Astrocyte (in vitro differentiated cells and primary cell): ENCODE measurements at regions not wholly inside any gene's neighbourhood (a gene's known extent, or its start where the extent isn't known, plus 50 kb on each side); places are given as distances from the start of the nearest gene placed in this dataset.

Experiments used
- DNase-seq: peaks from one replicate; pipeline ENCODE4 v3.0.0-alpha.2; 2010; ENCODE audit warnings: low read depth
- FAIRE-seq: peaks from 2 replicates; lab custom pipeline; 2011; peaks lifted over from hg19 to GRCh38; lab: Jason Lieb, UNC
- H2AFZ ChIP-seq: 2 replicates; pipeline ENCODE4 v1.6.0; 2012; ENCODE audit warnings: low read depth, low read length, inconsistent platforms
- H3K27ac ChIP-seq: 2 replicates; pipeline ENCODE4 v1.5.1; 2011; ENCODE audit warnings: low read depth, low read length, inconsistent platforms
- H3K27me3 ChIP-seq: 2 replicates; pipeline ENCODE4 v1.6.0; 2011; ENCODE audit warnings: low read length, inconsistent platforms; ENCODE audit not compliant: insufficient read depth
- H3K36me3 ChIP-seq: 2 replicates; pipeline ENCODE4 v1.5.1; 2011; ENCODE audit warnings: low read length, inconsistent platforms; ENCODE audit not compliant: insufficient read depth
- H3K4me1 ChIP-seq: 2 replicates; pipeline ENCODE4 v1.5.1; 2011; ENCODE audit warnings: low read length, inconsistent platforms; ENCODE audit not compliant: insufficient read depth
- H3K4me2 ChIP-seq: 2 replicates; pipeline ENCODE4 v1.6.0; 2012; ENCODE audit warnings: low read length, inconsistent platforms
- H3K4me3 ChIP-seq: 2 replicates; pipeline ENCODE4 v1.5.1; 2011; ENCODE audit warnings: low read depth, mild to moderate bottlenecking, low read length, inconsistent platforms; ENCODE audit not compliant: insufficient read depth
- H3K79me2 ChIP-seq: 2 replicates; pipeline ENCODE4 v1.6.0; 2012; ENCODE audit warnings: mild to moderate bottlenecking, low read length, inconsistent platforms; ENCODE audit not compliant: insufficient read depth
- H3K9ac ChIP-seq: 2 replicates; pipeline ENCODE4 v1.6.0; 2012; ENCODE audit warnings: mild to moderate bottlenecking, low read length, inconsistent platforms
- H3K9me3 ChIP-seq: 2 replicates; pipeline ENCODE4 v1.5.1; 2012; ENCODE audit warnings: low read depth, mild to moderate bottlenecking, low read length, inconsistent platforms; ENCODE audit not compliant: insufficient read depth
- H4K20me1 ChIP-seq: 2 replicates; pipeline ENCODE4 v1.6.0; 2012; ENCODE audit warnings: low read length, inconsistent platforms; ENCODE audit not compliant: insufficient read depth
- H3K27ac Mint-ChIP-seq: one replicate; pipeline ENCODE4 v1.8.0; 2021; ENCODE audit warnings: mild to moderate bottlenecking, mixed read lengths; ENCODE audit not compliant: unreplicated experiment
- H3K27me3 Mint-ChIP-seq: one replicate; pipeline ENCODE4 v1.8.0; 2021; ENCODE audit warnings: low read depth, mixed read lengths; ENCODE audit not compliant: unreplicated experiment
- H3K36me3 Mint-ChIP-seq: one replicate; pipeline ENCODE4 v1.8.0; 2021; ENCODE audit warnings: low read depth, mixed read lengths; ENCODE audit not compliant: unreplicated experiment
- H3K4me1 Mint-ChIP-seq: one replicate; pipeline ENCODE4 v1.8.0; 2021; ENCODE audit warnings: low read depth, mixed read lengths; ENCODE audit not compliant: unreplicated experiment
- H3K4me3 Mint-ChIP-seq: one replicate; pipeline ENCODE4 v1.8.0; 2021; ENCODE audit warnings: mild to moderate bottlenecking, moderate library complexity, mixed read lengths; ENCODE audit not compliant: unreplicated experiment
- H3K9me3 Mint-ChIP-seq: one replicate; pipeline ENCODE4 v1.8.0; 2021; ENCODE audit warnings: mild to moderate bottlenecking, mixed read lengths; ENCODE audit not compliant: unreplicated experiment
- EZH2 ChIP-seq: IDR thresholded peaks from 2 replicates; pipeline ENCODE4 v1.6.1; 2012; ENCODE audit warnings: mild to moderate bottlenecking, low read length, inconsistent platforms; ENCODE audit not compliant: insufficient read depth
- TF ChIP-seq, protein P1 (sequence below): IDR thresholded peaks from 2 replicates; pipeline ENCODE4 v1.5.1; 2011; ENCODE audit warnings: low read depth, mild to moderate bottlenecking, inconsistent platforms, low read length, moderate library complexity; ENCODE audit not compliant: insufficient read depth

DNA sequence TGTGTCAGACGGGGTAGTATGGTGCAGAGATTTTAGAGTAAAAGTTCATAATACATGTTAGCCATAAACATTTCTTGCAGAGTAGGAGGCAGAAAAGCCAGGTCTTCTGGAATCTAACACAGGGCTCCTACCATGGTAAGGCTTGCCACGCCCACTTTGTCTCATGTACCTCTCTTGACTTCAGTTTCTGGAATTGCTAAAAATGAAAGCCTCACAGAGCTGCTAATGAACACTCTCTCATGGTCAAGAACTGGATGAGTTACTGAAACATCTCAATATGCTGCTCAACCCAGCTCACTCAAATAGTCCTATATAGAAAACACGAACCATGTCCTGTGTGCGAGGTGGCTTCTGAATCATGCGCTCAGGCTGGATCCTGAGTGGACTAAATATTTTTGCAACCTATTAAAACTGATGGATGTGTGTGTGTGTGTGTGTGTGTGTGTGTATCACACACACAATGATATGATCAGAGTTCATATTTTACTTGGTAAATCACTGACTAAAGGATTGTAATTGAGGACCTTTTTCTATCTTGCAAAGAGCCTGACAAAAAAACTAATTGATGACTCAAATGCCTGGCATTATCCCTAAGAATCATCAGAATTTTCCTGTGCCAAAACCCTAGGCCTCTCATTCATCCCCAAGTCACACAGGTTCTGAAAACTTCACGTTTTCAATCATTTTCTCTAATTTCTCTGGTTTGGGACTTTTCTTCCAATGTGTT lies 1306.6 kb downstream of the XPNPEP1 start:
- H2AFZ ChIP-seq = no peak overlapping the region
- H3K27ac Mint-ChIP-seq = no peak overlapping the region
- FAIRE-seq (no peak), DNase-seq (no peak)
- H3K4me3 Mint-ChIP-seq = no peak overlapping the region
- no peaks in the 10 kb centered on the region for H3K4me1 ChIP-seq
- H3K9me3 Mint-ChIP-seq = no peaks in the 10 kb centered on the region
- no peaks in the 10 kb centered on the region for H4K20me1 ChIP-seq
- no peaks in the 10 kb centered on the region for H3K9me3 ChIP-seq
- no peaks in the 10 kb centered on the region for H3K36me3 ChIP-seq
- peaks cover 4% of the 10 kb centered on the region for H3K4me1 Mint-ChIP-seq
- no peaks in the 10 kb centered on the region for H3K36me3 Mint-ChIP-seq
- H3K27me3 ChIP-seq = no peaks in the 10 kb centered on the region
- no peak overlapping the region for H3K27ac ChIP-seq
- H3K79me2 ChIP-seq = no peaks in the 10 kb centered on the region
- no peak overlapping the region for H3K9ac ChIP-seq
- no peaks in the 10 kb centered on the region for H3K27me3 Mint-ChIP-seq
- no peak overlapping the region for H3K4me3 ChIP-seq
- no peak overlapping the region for H3K4me2 ChIP-seq
- no peak for TF ChIP-seq EZH2
- TF ChIP-seq, protein P1, sequence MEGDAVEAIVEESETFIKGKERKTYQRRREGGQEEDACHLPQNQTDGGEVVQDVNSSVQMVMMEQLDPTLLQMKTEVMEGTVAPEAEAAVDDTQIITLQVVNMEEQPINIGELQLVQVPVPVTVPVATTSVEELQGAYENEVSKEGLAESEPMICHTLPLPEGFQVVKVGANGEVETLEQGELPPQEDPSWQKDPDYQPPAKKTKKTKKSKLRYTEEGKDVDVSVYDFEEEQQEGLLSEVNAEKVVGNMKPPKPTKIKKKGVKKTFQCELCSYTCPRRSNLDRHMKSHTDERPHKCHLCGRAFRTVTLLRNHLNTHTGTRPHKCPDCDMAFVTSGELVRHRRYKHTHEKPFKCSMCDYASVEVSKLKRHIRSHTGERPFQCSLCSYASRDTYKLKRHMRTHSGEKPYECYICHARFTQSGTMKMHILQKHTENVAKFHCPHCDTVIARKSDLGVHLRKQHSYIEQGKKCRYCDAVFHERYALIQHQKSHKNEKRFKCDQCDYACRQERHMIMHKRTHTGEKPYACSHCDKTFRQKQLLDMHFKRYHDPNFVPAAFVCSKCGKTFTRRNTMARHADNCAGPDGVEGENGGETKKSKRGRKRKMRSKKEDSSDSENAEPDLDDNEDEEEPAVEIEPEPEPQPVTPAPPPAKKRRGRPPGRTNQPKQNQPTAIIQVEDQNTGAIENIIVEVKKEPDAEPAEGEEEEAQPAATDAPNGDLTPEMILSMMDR = no peak

DNA sequence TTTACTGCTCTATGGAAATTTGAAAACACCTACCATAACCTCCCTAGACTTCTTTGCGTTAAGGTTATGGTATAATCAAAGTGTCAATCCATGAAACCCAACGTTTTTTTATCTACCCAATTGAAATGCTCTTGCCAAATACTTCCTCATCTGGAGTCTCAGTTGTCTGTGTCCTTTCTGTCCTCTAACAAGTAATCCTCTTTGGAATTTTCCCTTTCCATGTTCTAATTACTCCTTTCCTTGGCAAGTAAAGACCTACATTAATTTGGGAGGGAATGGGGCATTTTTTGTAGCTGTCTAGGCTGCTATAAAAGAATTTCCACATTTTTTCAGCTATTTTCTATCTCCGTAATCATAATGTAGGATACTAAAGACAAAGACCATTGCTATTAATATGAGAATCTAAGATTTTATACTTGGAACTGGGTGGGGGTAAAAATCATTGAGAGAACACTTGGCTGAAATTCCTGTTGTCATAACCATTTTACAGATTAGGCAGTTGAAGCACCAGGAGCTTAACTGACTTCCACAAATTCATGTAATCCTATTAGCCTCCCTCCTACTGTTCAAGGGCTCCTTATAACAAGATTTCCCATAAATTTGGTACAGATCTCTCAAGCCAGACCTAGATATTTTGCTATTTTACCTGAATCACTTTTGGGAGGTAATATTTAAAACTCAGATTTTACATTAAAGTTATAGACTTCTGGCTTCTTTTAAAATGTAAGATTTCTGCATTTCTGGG lies 1307.6 kb downstream of the XPNPEP1 start:
- no peak overlapping the region for H3K27ac ChIP-seq
- no peak overlapping the region for H3K4me3 ChIP-seq
- FAIRE-seq = no peak
- Mint-ChIP-seq H3K27me3 (no peaks in the 10 kb centered on the region), H3K36me3 (no peaks in the 10 kb centered on the region), H3K4me3 (no peak overlapping the region), H3K27ac (no peak overlapping the region), H3K9me3 (no peaks in the 10 kb centered on the region), H3K4me1 (peaks cover 4% of the 10 kb centered on the region)
- H3K36me3 ChIP-seq = no peaks in the 10 kb centered on the region
- DNase-seq = no peak
- no peak overlapping the region for H3K4me2 ChIP-seq
- H3K9ac ChIP-seq = no peak overlapping the region
- H3K9me3 ChIP-seq = no peaks in the 10 kb centered on the region
- H4K20me1 ChIP-seq = no peaks in the 10 kb centered on the region
- no peaks in the 10 kb centered on the region for H3K27me3 ChIP-seq
- no peaks in the 10 kb centered on the region for H3K4me1 ChIP-seq
- TF ChIP-seq, protein P1 = no peak
- no peak for TF ChIP-seq EZH2
- H3K79me2 ChIP-seq = no peaks in the 10 kb centered on the region
- no peak overlapping the region for H2AFZ ChIP-seq

DNA sequence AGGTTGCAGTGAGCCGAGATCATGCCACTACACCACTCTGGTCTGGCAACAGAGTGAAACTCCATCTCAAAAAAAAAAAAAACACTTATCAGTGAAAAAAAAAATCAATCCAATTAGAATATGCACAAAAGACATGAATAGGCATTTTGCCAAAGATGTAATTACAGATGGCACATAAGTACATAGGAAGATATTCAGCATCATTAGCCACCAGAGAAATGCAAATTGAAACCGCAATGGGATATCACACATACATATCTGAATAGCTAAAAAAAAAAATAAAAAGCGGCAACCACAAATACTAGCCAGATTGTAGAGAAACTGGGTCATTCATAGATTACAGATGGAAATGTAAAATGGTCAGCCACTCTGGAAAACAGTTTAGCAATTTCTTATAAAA lies 1310.8 kb downstream of the XPNPEP1 start:
- Histone ChIP-seq H3K4me1 (no peaks in the 10 kb centered on the region), H3K36me3 (no peaks in the 10 kb centered on the region), H4K20me1 (no peaks in the 10 kb centered on the region), H3K4me2 (no peak overlapping the region), H3K9me3 (no peaks in the 10 kb centered on the region), H3K4me3 (no peak overlapping the region), H3K27ac (no peak overlapping the region), H3K79me2 (no peaks in the 10 kb centered on the region), H3K9ac (no peak overlapping the region), H2AFZ (no peak overlapping the region), H3K27me3 (no peaks in the 10 kb centered on the region)
- TF ChIP-seq, protein P1 = no peak
- TF ChIP-seq EZH2 = no peak
- FAIRE-seq (no peak), DNase-seq (no peak)
- Mint-ChIP-seq H3K36me3 (no peaks in the 10 kb centered on the region), H3K27ac (no peak overlapping the region), H3K9me3 (no peaks in the 10 kb centered on the region), H3K4me3 (no peak overlapping the region), H3K4me1 (peaks cover 4% of the 10 kb centered on the region), H3K27me3 (no peaks in the 10 kb centered on the region)
